22Rv1 (cell line): ENCODE measurements at regions not wholly inside any gene's neighbourhood (a gene's known extent, or its start where the extent isn't known, plus 50 kb on each side); places are given as distances from the start of the nearest gene placed in this dataset.

Experiments
- H3K27ac ChIP-seq: fragments of 450-650 bp; 2 replicates; pipeline ENCODE4 v1.5.1; 2017
- ZFX ChIP-seq: fragments of 450-650 bp; IDR thresholded peaks from 2 replicates; pipeline ENCODE4 v1.6.1; 2017; ENCODE audit warnings: antibody characterized with exemption, borderline replicate concordance
- TF ChIP-seq, protein P1 (sequence below): fragments of 450-650 bp; IDR thresholded peaks from 2 replicates; pipeline ENCODE4 v1.5.1; 2017; ENCODE audit warnings: mild to moderate bottlenecking

DNA sequence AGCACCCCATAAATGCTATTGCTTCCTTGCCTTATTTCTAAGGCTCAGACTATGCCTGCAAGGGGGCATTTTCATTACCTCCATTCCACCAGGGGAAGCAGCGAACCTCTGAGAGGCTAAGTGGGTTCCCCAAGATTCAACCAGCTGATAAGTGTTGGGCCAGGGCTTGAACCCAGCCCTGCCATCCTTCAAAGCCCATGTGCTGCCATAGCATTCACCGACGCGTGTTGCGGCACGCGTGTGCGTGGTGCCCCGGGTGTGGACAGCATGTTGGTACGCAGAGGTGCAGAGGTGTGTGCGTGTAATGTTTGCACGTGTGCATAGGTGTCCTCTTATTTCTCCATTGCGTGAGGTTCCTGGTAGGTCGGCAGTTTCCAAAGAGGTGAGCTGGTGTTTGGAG, 66.0 kb upstream of the PPARA start:
- H3K27ac ChIP-seq = peak overlapping the region; percentile 100
- TF ChIP-seq ZFX = no peak
- TF ChIP-seq, protein P1, sequence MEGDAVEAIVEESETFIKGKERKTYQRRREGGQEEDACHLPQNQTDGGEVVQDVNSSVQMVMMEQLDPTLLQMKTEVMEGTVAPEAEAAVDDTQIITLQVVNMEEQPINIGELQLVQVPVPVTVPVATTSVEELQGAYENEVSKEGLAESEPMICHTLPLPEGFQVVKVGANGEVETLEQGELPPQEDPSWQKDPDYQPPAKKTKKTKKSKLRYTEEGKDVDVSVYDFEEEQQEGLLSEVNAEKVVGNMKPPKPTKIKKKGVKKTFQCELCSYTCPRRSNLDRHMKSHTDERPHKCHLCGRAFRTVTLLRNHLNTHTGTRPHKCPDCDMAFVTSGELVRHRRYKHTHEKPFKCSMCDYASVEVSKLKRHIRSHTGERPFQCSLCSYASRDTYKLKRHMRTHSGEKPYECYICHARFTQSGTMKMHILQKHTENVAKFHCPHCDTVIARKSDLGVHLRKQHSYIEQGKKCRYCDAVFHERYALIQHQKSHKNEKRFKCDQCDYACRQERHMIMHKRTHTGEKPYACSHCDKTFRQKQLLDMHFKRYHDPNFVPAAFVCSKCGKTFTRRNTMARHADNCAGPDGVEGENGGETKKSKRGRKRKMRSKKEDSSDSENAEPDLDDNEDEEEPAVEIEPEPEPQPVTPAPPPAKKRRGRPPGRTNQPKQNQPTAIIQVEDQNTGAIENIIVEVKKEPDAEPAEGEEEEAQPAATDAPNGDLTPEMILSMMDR = no peak

- peak overlapping the region; percentile 100 for H3K27ac ChIP-seq
Measured at GRCh38 chr22:46084943-46085827, 65.1 kb upstream of the PPARA start.

GRCh38 chr22:46085828-46086576, 64.3 kb upstream of the PPARA start:
- TF ChIP-seq, protein P1 = no peak
- no peak for TF ChIP-seq ZFX
- H3K27ac ChIP-seq = peak overlapping the region; percentile 100

More at GRCh38 chr22:46084943-46085827, 65.1 kb upstream of the PPARA start:
- no peak for TF ChIP-seq ZFX
- TF ChIP-seq, protein P1 = no peak

DNA sequence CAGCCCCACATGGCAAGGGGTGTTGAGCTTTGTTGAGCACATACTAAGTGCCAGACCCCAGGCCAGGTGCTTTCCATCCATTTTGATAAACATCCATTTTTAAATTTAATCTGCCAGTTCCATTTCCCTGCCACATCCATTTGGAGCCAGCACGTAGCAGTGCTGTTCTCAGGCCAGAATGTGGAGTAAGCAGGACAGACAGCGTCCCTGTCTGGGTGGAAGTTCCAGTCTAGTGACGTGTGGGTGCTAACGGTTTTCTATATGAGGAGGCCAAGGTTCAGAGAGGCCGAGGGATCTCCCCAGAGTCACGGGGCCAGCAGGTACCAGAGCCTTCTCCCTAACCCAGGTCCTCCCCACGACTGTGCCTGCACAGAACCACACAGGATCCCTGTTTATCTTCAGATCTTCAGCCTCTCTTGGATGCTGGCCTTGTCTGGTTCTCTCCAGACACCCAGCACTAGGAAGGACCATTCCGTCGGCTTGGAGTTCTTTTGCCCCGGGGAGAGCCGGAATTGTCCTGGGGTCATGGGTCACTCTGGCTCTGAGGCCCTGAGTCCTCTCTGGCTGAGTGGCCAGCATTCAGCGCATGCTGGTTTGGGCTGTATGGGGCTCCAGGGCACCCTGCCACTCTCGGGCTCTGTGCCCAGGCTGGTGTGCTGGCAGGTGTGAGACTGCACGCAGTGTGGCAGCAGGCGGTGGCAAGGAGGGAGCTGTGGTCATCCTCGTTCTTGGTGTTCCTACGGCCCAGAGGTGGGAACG, 63.6 kb upstream of the PPARA start:
- H3K27ac ChIP-seq = peak overlapping the region; percentile 100
- TF ChIP-seq, protein P1 = no peak
- TF ChIP-seq ZFX = no peak

- peak overlapping the region; percentile 100 for H3K27ac ChIP-seq
- TF ChIP-seq, protein P1 = no peak
- no peak for TF ChIP-seq ZFX
Measured at GRCh38 chr22:46087336-46087690, 63.0 kb upstream of the PPARA start.

- peak overlapping the region; percentile 100 for H3K27ac ChIP-seq
Measured at GRCh38 chr22:46087816-46088277, 62.5 kb upstream of the PPARA start.

More at GRCh38 chr22:46087816-46088277, 62.5 kb upstream of the PPARA start:
- TF ChIP-seq, protein P1 = no peak
- TF ChIP-seq ZFX = no peak
